B cell (primary cell): ENCODE measurements at regions not wholly inside any gene's neighbourhood (a gene's known extent, or its start where the extent isn't known, plus 50 kb on each side); places are given as distances from the start of the nearest gene placed in this dataset.

ENCODE experiments used
- ATAC-seq: fragments of 200-7000 bp; cut with Tn5 transposase; one replicate; pipeline ENCODE4 v1.10.0; 2021; ENCODE audit warnings: low read depth, mild to moderate bottlenecking, moderate number of reproducible peaks, moderate library complexity
- CTCF ChIA-PET: fragments of 350-600 bp; sonication (Branson Sonifier 250); formaldehyde crosslinking; loops from one replicate; lab custom pipeline; 2021; ENCODE audit warnings: antibody characterized with exemption, inconsistent platforms; lab: Charles Lee
- POLR2A ChIA-PET: fragments of 350-600 bp; sonication (Branson Sonifier 250); formaldehyde crosslinking; loops from one replicate; lab custom pipeline; 2021; ENCODE audit warnings: antibody characterized with exemption; lab: Charles Lee
- DNase-seq: peaks from one replicate; pipeline ENCODE4 v3.0.0; 2013
- H2AFZ ChIP-seq: 2 replicates; pipeline ENCODE4 v1.6.1; 2012; ENCODE audit warnings: mild to moderate bottlenecking, low read depth, low read length; ENCODE audit not compliant: insufficient read depth, poor library complexity, severe bottlenecking
- H3K27ac ChIP-seq, 2 donors: 1 replicate in 1 of 2; 2 replicates in 1 of 2; pipeline ENCODE4 v1.5.1; 2012 to 2013; ENCODE audit warnings: low read length in 2 of 2, mild to moderate bottlenecking in 2 of 2, moderate library complexity in 1 of 2
- H3K27me3 ChIP-seq, 4 experiments: fragments of 200-600 bp in 1 of 4; sonication (generic) in 1 of 4; replicated peaks in 1 of 4; 1 replicate in 2 of 4; 2 replicates in 2 of 4; pipeline versions ENCODE4 v1.6.1 to v1.7.0; 2013 to 2016; ENCODE audit warnings: low read length in 3 of 4, mild to moderate bottlenecking in 2 of 4, mixed read lengths in 1 of 4, moderate library complexity in 1 of 4; ENCODE audit not compliant: insufficient read depth in 4 of 4, control insufficient read depth in 3 of 4; ENCODE audit errors: control extremely low read depth in 1 of 4
- H3K36me3 ChIP-seq, 2 experiments: replicated peaks in 1 of 2; 1 replicate in 1 of 2; 2 replicates in 1 of 2; pipeline versions ENCODE4 v1.6.1 to v1.7.1; 2013; ENCODE audit warnings: low read length in 1 of 2; ENCODE audit not compliant: insufficient read depth in 2 of 2, control insufficient read depth in 1 of 2; ENCODE audit errors: control extremely low read depth in 1 of 2, extremely low read depth in 1 of 2
- H3K4me1 ChIP-seq, 2 donors: fragments of 200-600 bp in 1 of 2; sonication (generic) in 1 of 2; 1 replicate in 1 of 2; 2 replicates in 1 of 2; pipeline versions ENCODE4 v1.5.1 to v1.6.1; 2013 to 2017; ENCODE audit warnings: low read length in 2 of 2; ENCODE audit not compliant: control insufficient read depth in 2 of 2, insufficient read depth in 2 of 2
- H3K4me2 ChIP-seq: replicated peaks from 2 replicates; pipeline ENCODE3; 2012; ENCODE audit warnings: mild to moderate bottlenecking, low read depth, low read length; ENCODE audit not compliant: poor library complexity, severe bottlenecking
- H3K4me3 ChIP-seq, 5 experiments: fragments of 200-600 bp in 1 of 5; sonication (generic) in 1 of 5; 1 replicate in 3 of 5; 2 replicates in 2 of 5; pipeline versions ENCODE4 v1.5.1 to v1.7.0; 2011 to 2016; ENCODE audit warnings: low read length in 4 of 5, mild to moderate bottlenecking in 4 of 5, low read depth in 2 of 5, control low read depth in 1 of 5, moderate library complexity in 1 of 5; ENCODE audit not compliant: insufficient read depth in 1 of 5; ENCODE audit errors: control extremely low read depth in 1 of 5, extremely low read depth in 1 of 5
- H3K79me2 ChIP-seq: fragments of 200-600 bp; sonication (generic); one replicate; pipeline ENCODE4 v1.6.0; 2016; ENCODE audit warnings: low read length; ENCODE audit not compliant: control insufficient read depth, insufficient read depth
- H3K9ac ChIP-seq: fragments of 200-600 bp; sonication (generic); 2 replicates; pipeline ENCODE4 v1.6.1; 2017; ENCODE audit warnings: mild to moderate bottlenecking, low read length, moderate library complexity
- H3K9me3 ChIP-seq, 3 donors: one replicate each; pipeline versions ENCODE4 v1.6.1 to v1.7.1; 2013; ENCODE audit warnings: low read length in 2 of 3; ENCODE audit not compliant: control insufficient read depth in 2 of 3, insufficient read depth in 1 of 3; ENCODE audit errors: control extremely low read depth in 1 of 3
- H4K20me1 ChIP-seq: 2 replicates; pipeline ENCODE4 v1.6.0; 2012; ENCODE audit warnings: mild to moderate bottlenecking, low read length; ENCODE audit not compliant: insufficient read depth, control insufficient read depth, poor library complexity, severe bottlenecking
- H3K27ac Mint-ChIP-seq: one replicate; pipeline ENCODE4 v1.8.0; 2021; ENCODE audit warnings: mixed read lengths
- H3K27me3 Mint-ChIP-seq: one replicate; pipeline ENCODE4 v1.8.0; 2021; ENCODE audit warnings: mixed read lengths
- H3K4me1 Mint-ChIP-seq: one replicate; pipeline ENCODE4 v1.8.0; 2021; ENCODE audit warnings: mixed read lengths
- H3K4me3 Mint-ChIP-seq: one replicate; pipeline ENCODE4 v1.8.0; 2021; ENCODE audit warnings: mixed read lengths
- H3K9me3 Mint-ChIP-seq: one replicate; pipeline ENCODE4 v1.8.0; 2022; ENCODE audit warnings: mixed read lengths; ENCODE audit not compliant: insufficient read depth
- EZH2 ChIP-seq: IDR thresholded peaks from 2 replicates; pipeline ENCODE4 v1.6.1; 2012; ENCODE audit warnings: borderline replicate concordance, low read depth, mild to moderate bottlenecking, moderate library complexity, low read length; ENCODE audit not compliant: insufficient read depth, poor library complexity, severe bottlenecking
- WGBS: methylation state at CpG from one replicate; pipeline ENCODE4 v1.1.5; 2013; ENCODE audit warnings: missing lambda C conversion rate; ENCODE audit not compliant: insufficient coverage; 5-methylcytosine and 5-hydroxymethylcytosine counted together
- intact Hi-C: fragments of 100-400 bp; cut with micrococcal nuclease; formaldehyde crosslinking; loops from one replicate; pipeline ENCODE4 v1.10.0; 2022
- TF ChIP-seq, protein P1 (sequence below): fragments of 200-600 bp; IDR thresholded peaks from one replicate; pipeline ENCODE4 v1.8.0; 2022; ENCODE audit warnings: antibody characterized with exemption, mild to moderate bottlenecking

DNA sequence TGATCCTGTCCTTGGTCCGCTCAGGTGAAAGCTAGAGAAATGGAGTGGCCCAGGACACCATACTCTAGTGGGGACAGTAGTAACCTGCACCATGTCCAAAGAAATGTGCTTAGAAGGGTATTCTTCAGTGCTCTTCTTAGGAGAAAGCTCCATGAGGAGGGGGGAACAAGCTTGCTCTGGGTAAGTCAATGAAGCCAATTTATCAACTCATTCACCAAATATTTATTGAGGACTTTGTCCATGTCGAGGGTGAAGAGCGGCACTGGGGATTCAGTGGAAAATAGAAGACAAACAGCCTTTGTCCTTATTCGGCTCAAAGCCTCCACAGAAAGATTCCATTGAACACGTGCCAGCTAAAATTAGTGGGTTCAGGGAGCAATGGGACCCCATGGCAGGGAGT lies 677.8 kb downstream of the BCL11B start:
- H3K4me1 Mint-ChIP-seq = no peaks in the 10 kb centered on the region
- ChIA-PET CTCF (no interaction called here), POLR2A (no interaction called here)
- Histone ChIP-seq H3K4me1 (no peaks in the 10 kb centered on the region), H3K9me3 (peaks cover 0 to 41% (median 4%) of the 10 kb centered on the region in 3 donors), H3K4me2 (no peak overlapping the region), H3K9ac (no peak overlapping the region), H3K36me3 (no peaks in the 10 kb centered on the region), H3K79me2 (no peaks in the 10 kb centered on the region), H4K20me1 (no peaks in the 10 kb centered on the region), H3K27ac (no peak overlapping the region), H3K4me3 (no peak overlapping the region), H2AFZ (no peak overlapping the region), H3K27me3 (no peaks in the 10 kb centered on the region)
- no peak for DNase-seq
- H3K9me3 Mint-ChIP-seq = peaks cover 7% of the 10 kb centered on the region
- H3K4me3 Mint-ChIP-seq = no peak overlapping the region
- WGBS = 94% methylated on average over 5 of the region's 5 CpGs
- H3K27ac Mint-ChIP-seq = no peak overlapping the region
- no peaks in the 10 kb centered on the region for H3K27me3 Mint-ChIP-seq
- intact Hi-C loops = no loop called here
- TF ChIP-seq EZH2 = no peak
- TF ChIP-seq, protein P1, sequence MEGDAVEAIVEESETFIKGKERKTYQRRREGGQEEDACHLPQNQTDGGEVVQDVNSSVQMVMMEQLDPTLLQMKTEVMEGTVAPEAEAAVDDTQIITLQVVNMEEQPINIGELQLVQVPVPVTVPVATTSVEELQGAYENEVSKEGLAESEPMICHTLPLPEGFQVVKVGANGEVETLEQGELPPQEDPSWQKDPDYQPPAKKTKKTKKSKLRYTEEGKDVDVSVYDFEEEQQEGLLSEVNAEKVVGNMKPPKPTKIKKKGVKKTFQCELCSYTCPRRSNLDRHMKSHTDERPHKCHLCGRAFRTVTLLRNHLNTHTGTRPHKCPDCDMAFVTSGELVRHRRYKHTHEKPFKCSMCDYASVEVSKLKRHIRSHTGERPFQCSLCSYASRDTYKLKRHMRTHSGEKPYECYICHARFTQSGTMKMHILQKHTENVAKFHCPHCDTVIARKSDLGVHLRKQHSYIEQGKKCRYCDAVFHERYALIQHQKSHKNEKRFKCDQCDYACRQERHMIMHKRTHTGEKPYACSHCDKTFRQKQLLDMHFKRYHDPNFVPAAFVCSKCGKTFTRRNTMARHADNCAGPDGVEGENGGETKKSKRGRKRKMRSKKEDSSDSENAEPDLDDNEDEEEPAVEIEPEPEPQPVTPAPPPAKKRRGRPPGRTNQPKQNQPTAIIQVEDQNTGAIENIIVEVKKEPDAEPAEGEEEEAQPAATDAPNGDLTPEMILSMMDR = no peak
- no peak for ATAC-seq

DNA sequence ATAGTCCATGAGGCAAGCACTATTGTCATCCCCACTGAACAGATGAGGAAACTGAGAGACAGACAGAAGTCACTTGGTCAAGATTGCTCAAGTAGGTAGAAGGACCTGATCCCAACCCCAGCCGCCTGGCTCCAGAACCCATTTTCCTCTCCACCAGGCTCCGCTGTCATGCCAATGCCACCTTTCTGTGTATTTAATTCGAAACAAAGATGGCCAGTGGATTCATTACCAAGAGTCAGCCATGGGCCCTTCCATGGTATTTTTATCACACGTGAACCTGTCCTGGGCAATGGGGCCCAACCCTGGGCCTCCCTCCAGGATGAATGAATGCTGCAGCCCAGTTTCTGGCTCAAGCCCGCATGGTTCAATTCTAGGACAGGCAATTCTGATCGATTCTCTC lies 673.4 kb downstream of the BCL11B start:
- Histone ChIP-seq H3K36me3 (no peaks in the 10 kb centered on the region), H2AFZ (no peak overlapping the region), H3K4me3 (no peak overlapping the region), H3K27ac (no peak overlapping the region), H3K9me3 (peaks cover 0 to 37% (median 4%) of the 10 kb centered on the region in 3 donors), H3K79me2 (no peaks in the 10 kb centered on the region), H4K20me1 (no peaks in the 10 kb centered on the region), H3K4me2 (no peak overlapping the region), H3K4me1 (no peaks in the 10 kb centered on the region), H3K27me3 (no peaks in the 10 kb centered on the region), H3K9ac (no peak overlapping the region)
- CTCF ChIA-PET = no interaction called here
- intact Hi-C loops = no loop called here
- Mint-ChIP-seq H3K27me3 (no peaks in the 10 kb centered on the region), H3K4me1 (no peaks in the 10 kb centered on the region), H3K9me3 (peaks cover 3% of the 10 kb centered on the region), H3K4me3 (no peak overlapping the region), H3K27ac (no peak overlapping the region)
- ATAC-seq (no peak), DNase-seq (no peak)
- no peak for TF ChIP-seq EZH2
- TF ChIP-seq, protein P1 = no peak
- POLR2A ChIA-PET = no interaction called here
- WGBS = 96% methylated on average over 5 of the region's 6 CpGs
